Parathyroid adenoma (tissue), 2 donors: ENCODE measurements at regions not wholly inside any gene's neighbourhood (a gene's known extent, or its start where the extent isn't known, plus 50 kb on each side); places are given as distances from the start of the nearest gene placed in this dataset.
"Not testable (repeated sequence)": the region's sequence is repeated elsewhere in the genome, so short reads cannot be mapped to it uniquely, and the experiment has no call there.

Experiments
- H2AFZ ChIP-seq: fragments of 300-600 bp; sonication (generic); one replicate; pipeline ENCODE4 v1.7.0; 2017; ENCODE audit warnings: antibody characterized with exemption, mild to moderate bottlenecking
- H3K27ac ChIP-seq: fragments of 300-600 bp; sonication (generic); one replicate; pipeline ENCODE4 v1.7.0; 2017
- H3K27me3 ChIP-seq: fragments of 300-600 bp; sonication (generic); one replicate; pipeline ENCODE4 v1.7.0; 2017; ENCODE audit warnings: low read length; ENCODE audit not compliant: control insufficient read depth, insufficient read depth
- H3K36me3 ChIP-seq: fragments of 300-600 bp; sonication (generic); one replicate; pipeline ENCODE4 v1.7.0; 2017; ENCODE audit warnings: low read length; ENCODE audit not compliant: control insufficient read depth, insufficient read depth
- H3K4me1 ChIP-seq: fragments of 300-600 bp; sonication (generic); one replicate; pipeline ENCODE4 v1.7.0; 2017; ENCODE audit warnings: control low read depth
- H3K4me2 ChIP-seq: fragments of 300-600 bp; sonication (generic); one replicate; pipeline ENCODE4 v1.7.0; 2017; ENCODE audit warnings: low read length
- H3K4me3 ChIP-seq: fragments of 300-600 bp; sonication (generic); one replicate; pipeline ENCODE4 v1.7.0; 2017; ENCODE audit warnings: low read depth, low read length
- H3K79me2 ChIP-seq: fragments of 300-600 bp; sonication (generic); one replicate; pipeline ENCODE4 v1.7.0; 2017; ENCODE audit warnings: control low read depth
- H3K9ac ChIP-seq: fragments of 300-600 bp; sonication (generic); one replicate; pipeline ENCODE4 v1.7.0; 2017; ENCODE audit warnings: mild to moderate bottlenecking
- H3K9me3 ChIP-seq: fragments of 300-600 bp; sonication (generic); one replicate; pipeline ENCODE4 v1.7.0; 2017; ENCODE audit warnings: low read length; ENCODE audit not compliant: control insufficient read depth
- CTCF ChIP-seq: fragments of 300-600 bp; sonication (generic); IDR thresholded peaks from one replicate; pipeline ENCODE4 v1.7.0; 2017; ENCODE audit warnings: antibody characterized with exemption, mild to moderate bottlenecking
- donor health status: primary hyperparathyroidism.

- Histone ChIP-seq H3K9me3 (no peaks in the 10 kb centered on the region), H3K36me3 (no peaks in the 10 kb centered on the region), H3K4me1 (no peaks in the 10 kb centered on the region), H3K79me2 (no peaks in the 10 kb centered on the region), H3K27ac (no peak overlapping the region), H3K4me3 (no peak overlapping the region), H2AFZ (no peak overlapping the region), H3K4me2 (no peak overlapping the region), H3K27me3 (no peaks in the 10 kb centered on the region), H3K9ac (no peak overlapping the region)
- TF ChIP-seq CTCF: no peak
Observed at GRCh38 chr12:63450816-63451215, 217.5 kb downstream of the DPY19L2 start.

- H3K27ac ChIP-seq: no peak overlapping the region
- H3K79me2 ChIP-seq: no peaks in the 10 kb centered on the region
Observed at GRCh38 chr12:63450334-63450733, 218.0 kb downstream of the DPY19L2 start.

GRCh38 chr12:63445224-63445880, 222.9 kb downstream of the DPY19L2 start:
- Histone ChIP-seq H3K4me1 (no peaks in the 10 kb centered on the region), H3K27ac (no peak overlapping the region)
- TF ChIP-seq CTCF: no peak

More at GRCh38 chr12:63450334-63450733, 218.0 kb downstream of the DPY19L2 start:
- TF ChIP-seq CTCF: no peak
- Histone ChIP-seq H3K27me3 (no peaks in the 10 kb centered on the region), H3K9ac (no peak overlapping the region), H2AFZ (no peak overlapping the region), H3K36me3 (no peaks in the 10 kb centered on the region), H3K4me1 (no peaks in the 10 kb centered on the region), H3K4me3 (no peak overlapping the region), H3K4me2 (no peak overlapping the region), H3K9me3 (no peaks in the 10 kb centered on the region)

GRCh38 chr12:63440048-63440447, 228.2 kb downstream of the DPY19L2 start:
- no peaks in the 10 kb centered on the region for H3K27me3 ChIP-seq
- no peak overlapping the region for H3K27ac ChIP-seq
- no peak overlapping the region for H2AFZ ChIP-seq

More at GRCh38 chr12:63445224-63445880, 222.9 kb downstream of the DPY19L2 start:
- Histone ChIP-seq H3K27me3 (no peaks in the 10 kb centered on the region), H3K9me3 (no peaks in the 10 kb centered on the region), H2AFZ (no peak overlapping the region), H3K9ac (no peak overlapping the region), H3K4me3 (no peak overlapping the region), H3K79me2 (no peaks in the 10 kb centered on the region), H3K36me3 (no peaks in the 10 kb centered on the region), H3K4me2 (no peak overlapping the region)

GRCh38 chr12:63434384-63434783, 233.9 kb downstream of the DPY19L2 start:
- H3K9me3 ChIP-seq, H2AFZ ChIP-seq, H3K4me3 ChIP-seq, H3K4me1 ChIP-seq, H3K36me3 ChIP-seq, H3K79me2 ChIP-seq, H3K9ac ChIP-seq, H3K4me2 ChIP-seq, H3K27ac ChIP-seq, H3K27me3 ChIP-seq: not testable (repeated sequence)

More at GRCh38 chr12:63440048-63440447, 228.2 kb downstream of the DPY19L2 start:
- Histone ChIP-seq H3K36me3 (no peaks in the 10 kb centered on the region), H3K9ac (no peak overlapping the region), H3K4me3 (no peak overlapping the region), H3K79me2 (no peaks in the 10 kb centered on the region), H3K4me2 (no peak overlapping the region), H3K9me3 (no peaks in the 10 kb centered on the region), H3K4me1 (no peaks in the 10 kb centered on the region)
- TF ChIP-seq CTCF: no peak

GRCh38 chr12:63427969-63428368, 240.3 kb downstream of the DPY19L2 start:
- H3K4me3 ChIP-seq, H3K36me3 ChIP-seq, H3K27me3 ChIP-seq, H3K79me2 ChIP-seq, H3K4me2 ChIP-seq, H3K9ac ChIP-seq, H3K4me1 ChIP-seq, H2AFZ ChIP-seq, H3K27ac ChIP-seq, H3K9me3 ChIP-seq: not testable (repeated sequence)

- not testable (repeated sequence) for H3K79me2 ChIP-seq
Observed at GRCh38 chr12:63427029-63427428, 241.3 kb downstream of the DPY19L2 start.

More at GRCh38 chr12:63427029-63427428, 241.3 kb downstream of the DPY19L2 start:
- not testable (repeated sequence) for H3K4me3 ChIP-seq, H3K4me1 ChIP-seq, H3K27me3 ChIP-seq, H3K36me3 ChIP-seq, H3K9ac ChIP-seq, H3K27ac ChIP-seq, H3K4me2 ChIP-seq, H2AFZ ChIP-seq, H3K9me3 ChIP-seq
